NCI-H146 (cell line): ENCODE measurements at regions not wholly inside any gene's neighbourhood (a gene's known extent, or its start where the extent isn't known, plus 50 kb on each side); places are given as distances from the start of the nearest gene placed in this dataset.
"Not testable (repeated sequence)": the region's sequence is repeated elsewhere in the genome, so short reads cannot be mapped to it uniquely, and the experiment has no call there.

Experiments used
- DNase-seq: peaks from one replicate; lab custom pipeline; 2025; lab: John Stamatoyannopoulos, UW

GRCh38 chr3:166684077-166684476 lies 696.0 kb downstream of the ZBBX start:
- not testable (repeated sequence) for DNase-seq

GRCh38 chr3:166669781-166670180 lies 710.3 kb downstream of the ZBBX start:
- no peak for DNase-seq

GRCh38 chr3:166663194-166663593 lies 716.9 kb downstream of the ZBBX start:
- no peak for DNase-seq

GRCh38 chr3:166661621-166662020 lies 718.5 kb downstream of the ZBBX start:
- DNase-seq, result peak; percentile 12

GRCh38 chr3:166660962-166661361 lies 719.1 kb downstream of the ZBBX start:
- DNase-seq, result no peak

- DNase-seq, result no peak
Observed at GRCh38 chr3:166637984-166638530, 742.0 kb downstream of the ZBBX start.

GRCh38 chr3:166634091-166634746 lies 745.9 kb downstream of the ZBBX start:
- DNase-seq, result no peak

GRCh38 chr3:166630190-166630589 lies 749.9 kb downstream of the ZBBX start:
- no peak for DNase-seq

- DNase-seq, result no peak
Observed at GRCh38 chr3:166613365-166613764, 766.7 kb downstream of the ZBBX start.

GRCh38 chr3:166612761-166613160 lies 767.3 kb downstream of the ZBBX start:
- not testable (repeated sequence) for DNase-seq

GRCh38 chr3:166607933-166608521 lies 770.8 kb upstream of the BCHE start:
- no peak for DNase-seq

GRCh38 chr3:166606988-166607387 lies 769.8 kb upstream of the BCHE start:
- no peak for DNase-seq

- no peak for DNase-seq
Observed at GRCh38 chr3:166593776-166594175, 756.6 kb upstream of the BCHE start.

- DNase-seq, result no peak
Observed at GRCh38 chr3:166582236-166582635, 745.0 kb upstream of the BCHE start.

- DNase-seq, result no peak
Observed at GRCh38 chr3:166580561-166580960, 743.3 kb upstream of the BCHE start.

- DNase-seq, result no peak
Observed at GRCh38 chr3:166575161-166575560, 737.9 kb upstream of the BCHE start.

GRCh38 chr3:166571686-166572085 lies 734.5 kb upstream of the BCHE start:
- DNase-seq, result not testable (repeated sequence)

- DNase-seq, result no peak
Observed at GRCh38 chr3:166570102-166570501, 732.9 kb upstream of the BCHE start.

- DNase-seq, result no peak
Observed at GRCh38 chr3:166569589-166569988, 732.4 kb upstream of the BCHE start.

GRCh38 chr3:166560253-166560652 lies 723.0 kb upstream of the BCHE start:
- peak; percentile 27 for DNase-seq

GRCh38 chr3:166556955-166557354 lies 719.7 kb upstream of the BCHE start:
- no peak for DNase-seq

- no peak for DNase-seq
Observed at GRCh38 chr3:166554023-166554422, 716.8 kb upstream of the BCHE start.

- DNase-seq, result no peak
Observed at GRCh38 chr3:166533740-166534139, 696.5 kb upstream of the BCHE start.

- DNase-seq, result no peak
Observed at GRCh38 chr3:166531730-166532129, 694.5 kb upstream of the BCHE start.
